ENCODE measurements at regions not wholly inside any gene's neighbourhood (a gene's known extent, or its start where the extent isn't known, plus 50 kb on each side); places are given as distances from the start of the nearest gene placed in this dataset.
"Not testable (repeated sequence)": the region's sequence is repeated elsewhere in the genome, so short reads cannot be mapped to it uniquely, and the experiment has no call there.

- ATAC-seq (no peak), DNase-seq (no peak)
- intact Hi-C loops (cut with DNase I) = no loop called here
- TF ChIP-seq CTCF (IDR thresholded peaks at IDR 0.05) = no peak
- TF ChIP-seq POLR2A (IDR thresholded peaks at IDR 0.05) = no peak
- no peaks in the 10 kb centered on the region for H3K9me3 ChIP-seq
- H3K27ac ChIP-seq = no peak overlapping the region
- no peaks in the 10 kb centered on the region for H3K27me3 ChIP-seq
- H3K4me1 ChIP-seq = no peaks in the 10 kb centered on the region
- no peaks in the 10 kb centered on the region for H3K36me3 ChIP-seq
- H3K4me3 ChIP-seq = no peak overlapping the region
- 13% methylated on average over 1 of the region's 1 CpG for WGBS (ENCODE audit: insufficient coverage, low coverage, low lambda C conversion rate, missing lambda C conversion rate)
Measured at GRCh38 chr5:131019111-131019510, 145.9 kb downstream of the HINT1 start.

GRCh38 chr5:131008329-131008728 is 156.7 kb downstream of the HINT1 start:
- intact Hi-C loops (cut with DNase I) = no loop called here

GRCh38 chr5:131005963-131006684 is 158.9 kb downstream of the HINT1 start:
- intact Hi-C loops (cut with DNase I) = no loop called here
- no peak for DNase-seq
- no peak for ATAC-seq
- Histone ChIP-seq H3K4me3 (no peak overlapping the region), H3K4me1 (no peaks in the 10 kb centered on the region), H3K36me3 (no peaks in the 10 kb centered on the region), H3K9me3 (no peaks in the 10 kb centered on the region), H3K27me3 (no peaks in the 10 kb centered on the region), H3K27ac (no peak overlapping the region)
- WGBS (ENCODE audit: insufficient coverage, low coverage, low lambda C conversion rate, missing lambda C conversion rate) = 38% methylated on average over 1 of the region's 3 CpGs
- TF ChIP-seq POLR2A (IDR thresholded peaks at IDR 0.05) = no peak
- TF ChIP-seq CTCF (IDR thresholded peaks at IDR 0.05) = no peak

More at GRCh38 chr5:131008329-131008728, 156.7 kb downstream of the HINT1 start:
- Histone ChIP-seq H3K4me1 (no peaks in the 10 kb centered on the region), H3K27me3 (no peaks in the 10 kb centered on the region), H3K36me3 (no peaks in the 10 kb centered on the region), H3K27ac (no peak overlapping the region), H3K4me3 (no peak overlapping the region), H3K9me3 (no peaks in the 10 kb centered on the region)
- ATAC-seq (no peak), DNase-seq (no peak)
- WGBS (ENCODE audit: insufficient coverage, low coverage, low lambda C conversion rate, missing lambda C conversion rate) = 90% methylated on average over 12 of the region's 24 CpGs
- TF ChIP-seq POLR2A (IDR thresholded peaks at IDR 0.05) (no peak), CTCF (IDR thresholded peaks at IDR 0.05) (no peak)

- H3K27ac ChIP-seq = no peak overlapping the region
- intact Hi-C loops (cut with DNase I) = no loop called here
- no peaks in the 10 kb centered on the region for H3K4me1 ChIP-seq
- H3K9me3 ChIP-seq = no peaks in the 10 kb centered on the region
- no peak overlapping the region for H3K4me3 ChIP-seq
- ATAC-seq (no peak), DNase-seq (no peak)
- TF ChIP-seq CTCF (IDR thresholded peaks at IDR 0.05) (no peak), POLR2A (IDR thresholded peaks at IDR 0.05) (no peak)
- H3K27me3 ChIP-seq = no peaks in the 10 kb centered on the region
- H3K36me3 ChIP-seq = no peaks in the 10 kb centered on the region
- 50% methylated on average over 1 of the region's 1 CpG for WGBS (ENCODE audit: insufficient coverage, low coverage, low lambda C conversion rate, missing lambda C conversion rate)
Measured at GRCh38 chr5:131001507-131001906, 163.5 kb downstream of the HINT1 start.

- no peaks in the 10 kb centered on the region for H3K9me3 ChIP-seq
- no peak for TF ChIP-seq CTCF (IDR thresholded peaks at IDR 0.05)
- TF ChIP-seq POLR2A (IDR thresholded peaks at IDR 0.05) = no peak
- no peak overlapping the region for H3K27ac ChIP-seq
- intact Hi-C loops (cut with DNase I) = no loop called here
- H3K27me3 ChIP-seq = no peaks in the 10 kb centered on the region
- H3K4me3 ChIP-seq = no peak overlapping the region
- no peak for ATAC-seq
- no peaks in the 10 kb centered on the region for H3K36me3 ChIP-seq
- no peak for DNase-seq
- H3K4me1 ChIP-seq = no peaks in the 10 kb centered on the region
Measured at GRCh38 chr5:131000289-131000688, 164.8 kb downstream of the HINT1 start.

GRCh38 chr5:130996720-130997119 is 168.3 kb downstream of the HINT1 start:
- H3K36me3 ChIP-seq; ATAC-seq; H3K4me3 ChIP-seq; H3K4me1 ChIP-seq; DNase-seq; H3K9me3 ChIP-seq; intact Hi-C loops (cut with DNase I); H3K27ac ChIP-seq; H3K27me3 ChIP-seq: not testable (repeated sequence)

All from right lobe of liver (tissue), 6 donors.